CD4-positive, alpha-beta T cell treated with Interleukin-17A for 4 hours (primary cell): ENCODE measurements at regions not wholly inside any gene's neighbourhood (a gene's known extent, or its start where the extent isn't known, plus 50 kb on each side); places are given as distances from the start of the nearest gene placed in this dataset.
A peak's percentile ranks its signal among the peaks of the same experiment; 100 is the strongest.

Experiments
- DNase-seq: peaks from one replicate; pipeline ENCODE4 v3.0.0-alpha.2; 2020; ENCODE audit warnings: mixed read lengths

DNA sequence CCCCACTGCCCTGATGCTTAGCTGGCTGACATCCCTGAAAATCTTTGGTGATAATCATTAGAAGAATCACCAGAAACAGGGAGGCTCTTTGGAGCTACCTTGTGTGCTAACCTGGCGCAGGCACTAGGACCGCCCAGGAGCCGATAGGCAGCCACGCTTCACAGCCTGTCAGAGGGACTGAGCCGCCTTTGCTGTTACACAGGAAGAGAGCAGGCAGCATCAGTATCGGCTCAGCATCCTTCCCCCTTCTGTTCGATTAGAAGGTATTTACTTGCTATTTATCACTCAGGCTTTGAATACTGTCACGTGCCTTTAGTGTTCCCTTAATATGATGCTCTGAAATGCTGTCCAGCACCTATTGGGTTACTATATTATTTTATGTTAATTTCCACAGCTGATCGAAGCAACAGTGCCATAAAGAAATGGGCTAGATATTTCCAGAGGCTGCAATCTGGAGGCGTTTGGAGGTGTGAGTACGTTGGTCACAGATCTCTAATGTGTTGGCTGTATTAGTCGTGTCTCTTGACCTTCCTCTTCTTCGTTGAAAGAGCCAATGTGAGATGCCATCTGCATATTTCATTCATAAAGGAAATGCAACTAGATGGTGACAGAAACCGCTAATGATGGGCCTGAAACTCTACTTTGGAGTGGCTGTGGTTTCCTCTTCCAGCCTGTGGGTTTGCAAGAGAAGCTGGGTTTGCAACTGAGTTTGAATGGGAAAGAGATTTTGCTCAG, 110.4 kb upstream of the RAB27B start:
- peak; percentile 43 for DNase-seq

DNA sequence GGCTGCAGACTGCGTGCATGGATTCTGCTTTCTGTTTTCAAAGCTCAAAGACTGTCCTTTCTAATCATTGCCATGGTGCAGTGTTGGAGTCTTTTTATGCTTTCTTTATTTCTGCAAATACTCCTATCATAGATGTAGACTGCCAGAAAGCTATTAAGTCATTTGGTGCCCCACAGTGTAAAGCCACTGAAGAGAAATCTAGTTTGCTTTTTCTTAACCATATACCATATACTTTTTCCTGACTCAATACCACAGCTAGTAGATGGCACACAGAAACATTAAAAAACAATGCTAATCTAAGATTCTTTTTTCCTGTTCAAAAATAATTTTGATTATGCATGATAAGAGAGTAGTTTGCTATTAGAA, 109.9 kb upstream of the RAB27B start:
- DNase-seq: no peak

GRCh38 chr18:54720620-54721019, 107.7 kb upstream of the RAB27B start:
- DNase-seq: no peak

- DNase-seq: no peak
Observed at GRCh38 chr18:54726143-54726542, 102.1 kb upstream of the RAB27B start.

DNA sequence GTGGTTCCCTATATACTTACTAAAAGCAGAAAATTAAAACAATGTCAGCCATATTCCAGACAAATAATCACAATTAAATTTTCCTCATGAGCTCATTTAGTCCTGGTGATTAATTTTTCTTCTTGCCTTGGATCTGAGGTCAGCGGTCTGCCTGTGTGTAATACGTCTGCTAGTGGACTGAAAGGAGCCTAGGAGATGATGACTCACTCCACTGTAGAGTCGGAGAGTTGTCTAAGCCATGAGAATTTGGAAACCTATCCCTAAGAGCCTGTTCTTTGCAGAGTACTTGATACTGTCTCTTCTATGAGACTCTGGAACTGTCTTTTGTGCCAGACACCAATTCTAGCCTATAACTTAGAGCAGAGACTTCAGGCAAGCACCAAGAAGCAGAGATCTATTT, 94.2 kb upstream of the RAB27B start:
- DNase-seq: no peak

GRCh38 chr18:54736981-54737380, 91.3 kb upstream of the RAB27B start:
- DNase-seq: no peak

- DNase-seq: no peak
Observed at GRCh38 chr18:54737986-54738385, 90.3 kb upstream of the RAB27B start.

DNA sequence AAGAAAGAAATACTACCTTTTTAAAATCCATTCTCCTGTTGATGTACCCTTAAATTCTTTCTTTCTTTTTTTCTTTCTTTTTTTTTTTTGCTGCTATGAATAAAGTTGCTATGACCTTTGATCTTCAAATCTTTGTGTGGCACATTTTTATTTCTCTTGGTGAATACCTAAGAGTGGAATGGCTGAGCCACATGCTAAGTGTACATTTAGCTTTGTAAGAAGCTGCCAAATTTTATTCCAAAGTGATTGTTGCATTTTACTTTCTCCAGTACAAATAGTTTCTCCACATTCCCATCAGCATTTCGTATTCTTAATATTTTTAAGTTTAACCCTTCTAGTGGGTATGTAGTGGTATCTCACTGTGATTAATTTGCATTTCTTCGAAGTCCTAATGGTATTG, 88.8 kb upstream of the RAB27B start:
- no peak for DNase-seq

- DNase-seq: no peak
Observed at GRCh38 chr18:54740136-54740846, 88.0 kb upstream of the RAB27B start.

DNA sequence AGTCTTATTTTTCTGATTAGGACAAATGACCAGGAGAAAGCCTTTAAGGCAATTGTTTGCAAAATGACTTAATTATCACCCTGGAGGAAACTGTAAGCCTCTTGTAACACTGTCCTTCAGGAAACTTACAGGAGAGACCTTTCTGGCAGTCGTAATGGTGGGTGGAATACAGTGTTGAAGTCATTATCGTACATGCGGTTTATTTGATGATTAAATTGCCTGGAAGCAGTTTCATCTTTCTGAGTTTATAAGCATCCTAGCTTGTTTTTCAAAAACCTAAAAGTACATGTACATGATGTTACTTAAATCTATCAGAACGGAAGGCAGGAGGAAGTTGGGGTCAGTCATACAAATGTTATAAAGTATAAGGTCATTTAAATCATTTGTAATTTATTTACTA, 86.2 kb upstream of the RAB27B start:
- DNase-seq: no peak

- DNase-seq: no peak
Observed at GRCh38 chr18:54742659-54743604, 85.3 kb upstream of the RAB27B start.

DNA sequence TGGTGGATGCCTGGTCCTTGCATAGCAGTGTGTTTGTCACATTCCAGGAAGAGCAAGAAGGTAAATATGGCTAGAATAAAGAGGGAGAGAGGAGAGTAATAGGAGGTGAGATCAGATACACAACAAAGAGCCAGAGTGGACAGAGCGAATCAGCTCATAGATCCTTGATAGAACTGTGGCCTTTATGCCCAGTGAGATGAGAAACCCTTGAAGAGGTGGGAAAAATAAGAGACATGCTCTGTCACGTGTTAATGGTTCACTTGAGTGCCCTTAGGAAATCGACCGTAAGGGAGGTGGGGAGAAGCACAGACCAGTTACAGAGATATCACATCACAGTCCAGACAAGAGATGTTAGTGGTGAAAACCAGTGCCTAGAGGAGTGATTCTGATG, 84.7 kb upstream of the RAB27B start:
- no peak for DNase-seq

DNA sequence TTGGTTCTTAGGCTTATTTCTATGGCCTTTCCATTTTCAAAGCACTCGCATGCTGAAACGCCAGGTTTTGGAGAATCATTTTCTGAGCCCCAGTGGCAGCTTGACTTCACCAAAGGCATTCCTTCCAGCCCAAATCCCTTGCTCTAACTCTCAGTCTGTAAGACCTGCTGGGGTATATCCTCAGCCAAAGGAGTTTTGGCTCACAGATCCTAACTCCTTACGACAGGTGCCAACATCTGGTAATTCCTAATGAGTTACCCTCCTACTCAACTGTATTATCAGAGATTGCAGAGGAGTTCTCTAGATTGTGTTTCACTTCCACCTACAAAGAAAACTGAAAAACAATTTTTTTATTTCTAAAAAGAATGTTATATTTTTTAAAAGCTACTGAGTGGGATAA, 79.0 kb upstream of the RAB27B start:
- DNase-seq: no peak

DNA sequence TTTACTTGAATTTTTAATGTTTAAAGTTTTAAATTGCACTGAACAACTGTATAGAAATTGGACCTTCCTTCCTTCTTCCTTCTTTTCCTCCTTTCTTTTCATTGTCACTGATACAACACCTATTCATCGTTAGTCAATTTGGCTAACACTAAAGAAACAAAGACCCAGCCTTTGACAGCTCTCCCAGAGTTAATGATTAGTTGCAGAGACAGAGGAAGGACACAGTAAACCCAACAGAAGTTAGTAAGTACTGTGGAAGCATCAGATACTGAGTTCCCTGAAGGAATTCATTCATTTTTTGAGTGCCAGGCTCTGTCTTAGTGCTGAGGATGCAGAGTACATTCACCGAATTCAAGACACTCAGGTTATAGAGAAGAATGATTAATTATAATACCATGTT, 77.9 kb upstream of the RAB27B start:
- DNase-seq: no peak

GRCh38 chr18:54752185-54752584, 76.1 kb upstream of the RAB27B start:
- DNase-seq: no peak

GRCh38 chr18:54755456-54755855, 72.8 kb upstream of the RAB27B start:
- DNase-seq: no peak

DNA sequence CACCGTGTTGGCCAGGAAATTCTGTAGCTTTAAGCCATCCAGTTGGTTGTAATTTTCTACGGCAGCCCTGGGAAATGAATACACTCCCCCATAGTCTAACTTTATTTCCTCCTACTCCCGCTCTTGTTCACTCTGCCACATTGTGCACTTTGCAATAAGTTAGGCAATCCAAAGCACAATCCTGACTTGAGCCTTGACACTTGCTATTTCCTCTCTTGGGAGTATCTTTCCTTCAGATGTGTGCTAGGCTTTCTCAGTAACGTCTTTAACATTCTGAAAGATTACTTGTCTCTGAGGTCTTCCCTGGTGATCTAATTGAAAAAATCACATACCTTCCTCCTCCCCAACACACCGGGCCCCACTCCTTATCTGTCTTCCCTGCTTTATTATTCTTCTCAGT, 65.9 kb upstream of the RAB27B start:
- no peak for DNase-seq

GRCh38 chr18:54764786-54765185, 63.5 kb upstream of the RAB27B start:
- no peak for DNase-seq

GRCh38 chr18:54765636-54766375, 62.5 kb upstream of the RAB27B start:
- no peak for DNase-seq

DNA sequence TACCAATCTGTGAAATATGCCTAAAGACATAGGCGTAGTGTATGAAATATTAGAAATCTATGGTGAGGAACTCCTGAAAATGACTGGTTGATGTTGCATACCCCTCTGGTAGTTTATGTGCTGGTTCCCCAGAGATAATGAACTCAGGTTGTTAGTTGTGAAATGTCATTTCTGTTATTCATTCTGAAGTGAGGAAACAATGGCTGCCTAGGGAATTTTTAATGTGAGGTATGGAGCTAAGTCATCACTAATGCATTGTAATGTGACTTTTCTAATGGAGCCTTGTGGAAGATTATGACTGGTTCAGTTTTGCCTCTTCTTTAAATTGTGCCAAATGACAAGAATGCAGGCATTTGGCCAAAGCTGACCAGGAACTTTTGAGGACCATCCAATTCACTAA, 61.6 kb upstream of the RAB27B start:
- no peak for DNase-seq

DNA sequence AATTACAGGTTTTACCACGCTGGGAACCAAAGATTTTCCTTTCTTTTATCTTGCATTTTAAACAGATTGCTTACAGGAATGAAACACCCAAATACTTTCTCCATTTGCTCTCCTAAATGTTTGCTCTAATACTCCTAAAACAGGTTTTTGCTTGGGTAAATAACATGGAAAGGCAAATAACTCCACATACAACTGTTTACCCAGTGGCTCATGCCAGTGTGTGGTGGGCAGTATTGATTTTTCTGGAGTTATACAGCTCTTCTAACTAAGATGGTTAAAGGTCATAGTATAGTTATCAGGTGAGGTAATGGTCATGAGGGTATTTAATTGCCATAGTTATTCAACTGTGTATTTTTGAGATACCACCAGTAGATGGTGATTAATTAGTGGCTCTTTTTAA, 61.2 kb upstream of the RAB27B start:
- no peak for DNase-seq

GRCh38 chr18:54769526-54770464, 58.5 kb upstream of the RAB27B start:
- DNase-seq: no peak
